Activated CD8-positive, alpha-beta T cell treated with anti-CD3 and anti-CD28 coated beads for 36 hours (primary cell): ENCODE measurements at regions not wholly inside any gene's neighbourhood (a gene's known extent, or its start where the extent isn't known, plus 50 kb on each side); places are given as distances from the start of the nearest gene placed in this dataset.

ENCODE experiments used
- ATAC-seq: fragments of 200-7000 bp; cut with Tn5 transposase; one replicate; pipeline ENCODE4 v1.10.0; 2021; ENCODE audit warnings: mild to moderate bottlenecking, moderate library complexity
- CTCF ChIA-PET: fragments of 350-600 bp; sonication (Branson Sonifier 250); formaldehyde crosslinking; loops from one replicate; lab custom pipeline; 2021; ENCODE audit warnings: antibody characterized with exemption; lab: Charles Lee
- POLR2A ChIA-PET: fragments of 350-600 bp; sonication (Branson Sonifier 250); formaldehyde crosslinking; loops from one replicate; lab custom pipeline; 2021; ENCODE audit warnings: antibody characterized with exemption; lab: Charles Lee
- DNase-seq: peaks from one replicate; pipeline ENCODE4 v3.0.0-alpha.2; 2020
- H3K27ac Mint-ChIP-seq: one replicate; pipeline ENCODE4 v1.8.0; 2021; ENCODE audit warnings: mild to moderate bottlenecking, mixed read lengths
- H3K27me3 Mint-ChIP-seq: one replicate; pipeline ENCODE4 v1.8.0; 2021; ENCODE audit warnings: mixed read lengths
- H3K36me3 Mint-ChIP-seq: one replicate; pipeline ENCODE4 v1.8.0; 2021; ENCODE audit warnings: low read depth, mixed read lengths
- H3K4me1 Mint-ChIP-seq: one replicate; pipeline ENCODE4 v1.8.0; 2021; ENCODE audit warnings: low read depth, mixed read lengths
- H3K4me3 Mint-ChIP-seq: one replicate; pipeline ENCODE4 v1.8.0; 2021; ENCODE audit warnings: mild to moderate bottlenecking, moderate library complexity, mixed read lengths
- H3K9me3 Mint-ChIP-seq: one replicate; pipeline ENCODE4 v1.8.0; 2021; ENCODE audit warnings: mixed read lengths
- intact Hi-C: fragments of 100-400 bp; cut with micrococcal nuclease; formaldehyde crosslinking; loops from one replicate; pipeline ENCODE4 v1.10.0; 2022
- TF ChIP-seq, protein P1 (sequence below): fragments of 200-600 bp; IDR thresholded peaks from one replicate; pipeline ENCODE4 v1.8.0; 2022; ENCODE audit warnings: antibody characterized with exemption, mild to moderate bottlenecking

DNA sequence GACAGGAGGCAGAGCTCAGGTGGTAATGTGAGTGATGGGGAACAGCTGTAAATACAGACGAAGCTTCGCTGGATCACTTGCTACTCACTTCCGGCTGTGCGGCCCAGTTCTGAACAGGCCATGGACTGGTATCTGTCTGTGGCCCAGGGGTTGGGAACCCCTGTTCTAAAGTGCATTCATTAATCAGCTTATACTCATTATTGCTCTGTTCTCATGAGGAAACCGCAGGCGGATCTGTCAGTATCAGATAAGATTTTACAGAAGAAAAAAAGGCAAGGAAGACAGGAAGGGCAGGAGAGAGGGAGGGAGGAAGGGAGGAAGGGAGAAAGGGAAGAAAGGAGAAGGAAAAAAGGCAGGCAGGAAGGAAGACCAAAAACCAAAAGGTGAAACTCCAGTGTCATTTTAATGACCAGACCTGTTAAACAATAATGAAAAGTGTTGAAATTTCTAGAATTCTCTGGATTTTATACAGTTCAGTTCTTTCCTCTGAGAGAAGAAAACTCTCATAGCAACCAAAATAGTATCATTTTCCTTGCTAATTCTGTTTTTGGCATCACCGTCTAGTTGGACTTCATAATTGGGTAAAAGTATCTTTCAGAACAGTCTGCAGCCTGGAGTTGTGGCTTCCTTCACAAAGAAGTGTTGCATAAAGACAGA, 128.0 kb upstream of the PROK2 start:
- Mint-ChIP-seq H3K27me3 (no peaks in the 10 kb centered on the region), H3K4me3 (no peak overlapping the region), H3K9me3 (no peaks in the 10 kb centered on the region), H3K4me1 (no peaks in the 10 kb centered on the region), H3K36me3 (no peaks in the 10 kb centered on the region), H3K27ac (no peak overlapping the region)
- POLR2A ChIA-PET, result no interaction called here
- CTCF ChIA-PET, result no interaction called here
- ATAC-seq (no peak), DNase-seq (no peak)
- TF ChIP-seq, protein P1, sequence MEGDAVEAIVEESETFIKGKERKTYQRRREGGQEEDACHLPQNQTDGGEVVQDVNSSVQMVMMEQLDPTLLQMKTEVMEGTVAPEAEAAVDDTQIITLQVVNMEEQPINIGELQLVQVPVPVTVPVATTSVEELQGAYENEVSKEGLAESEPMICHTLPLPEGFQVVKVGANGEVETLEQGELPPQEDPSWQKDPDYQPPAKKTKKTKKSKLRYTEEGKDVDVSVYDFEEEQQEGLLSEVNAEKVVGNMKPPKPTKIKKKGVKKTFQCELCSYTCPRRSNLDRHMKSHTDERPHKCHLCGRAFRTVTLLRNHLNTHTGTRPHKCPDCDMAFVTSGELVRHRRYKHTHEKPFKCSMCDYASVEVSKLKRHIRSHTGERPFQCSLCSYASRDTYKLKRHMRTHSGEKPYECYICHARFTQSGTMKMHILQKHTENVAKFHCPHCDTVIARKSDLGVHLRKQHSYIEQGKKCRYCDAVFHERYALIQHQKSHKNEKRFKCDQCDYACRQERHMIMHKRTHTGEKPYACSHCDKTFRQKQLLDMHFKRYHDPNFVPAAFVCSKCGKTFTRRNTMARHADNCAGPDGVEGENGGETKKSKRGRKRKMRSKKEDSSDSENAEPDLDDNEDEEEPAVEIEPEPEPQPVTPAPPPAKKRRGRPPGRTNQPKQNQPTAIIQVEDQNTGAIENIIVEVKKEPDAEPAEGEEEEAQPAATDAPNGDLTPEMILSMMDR, result no peak
- intact Hi-C loops, result no loop called here

DNA sequence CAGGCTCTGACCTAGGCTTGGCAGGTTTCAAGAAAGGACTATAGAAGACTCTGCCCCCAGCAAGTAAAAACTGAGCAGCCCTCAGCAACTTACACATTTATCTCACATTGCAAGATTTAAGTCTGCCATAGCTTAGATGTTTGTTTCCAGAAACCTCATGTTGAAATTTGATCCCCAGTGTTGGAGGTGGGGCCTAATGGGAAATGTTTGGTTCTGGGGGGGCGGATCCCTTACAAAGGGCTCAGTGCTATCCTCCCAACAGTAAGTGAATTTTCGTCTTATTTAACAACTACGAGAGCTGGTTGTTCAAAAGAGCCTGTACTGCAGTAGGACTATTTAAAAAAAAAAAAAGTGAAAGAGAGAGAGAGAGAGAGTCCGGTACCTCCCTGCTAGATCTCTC, 125.2 kb upstream of the PROK2 start:
- TF ChIP-seq, protein P1, result no peak
- no peaks in the 10 kb centered on the region for H3K36me3 Mint-ChIP-seq
- no peak overlapping the region for H3K27ac Mint-ChIP-seq
- no peaks in the 10 kb centered on the region for H3K9me3 Mint-ChIP-seq
- DNase-seq (no peak), ATAC-seq (no peak)
- peaks cover 4% of the 10 kb centered on the region for H3K4me1 Mint-ChIP-seq
- ChIA-PET POLR2A (no interaction called here), CTCF (interaction anchor here (1.1 kb wide), 1 partner anchor 20 kb away, joined by 3 read pairs; no protein-coding TSS in a partner anchor)
- intact Hi-C loops, result no loop called here
- H3K4me3 Mint-ChIP-seq, result no peak overlapping the region
- H3K27me3 Mint-ChIP-seq, result no peaks in the 10 kb centered on the region

DNA sequence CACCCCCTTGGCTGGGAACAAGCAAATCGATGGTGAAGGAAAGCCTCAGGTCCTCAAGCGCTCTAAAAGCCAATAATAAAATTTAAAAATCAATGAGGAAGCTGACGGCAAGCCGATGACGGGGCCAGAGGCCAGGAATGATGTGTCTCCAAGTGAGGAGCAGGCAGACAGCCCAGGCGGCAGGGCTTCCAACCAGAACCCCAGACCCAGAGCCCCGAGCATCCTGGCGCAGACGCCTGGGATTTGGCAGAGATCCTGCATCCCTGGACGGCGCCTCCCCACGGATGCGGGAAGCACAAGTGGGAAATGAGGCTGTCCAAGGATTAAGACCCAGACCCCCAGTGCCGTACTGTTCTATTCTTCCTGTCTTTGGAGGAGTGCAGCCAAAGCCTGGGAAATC, 123.0 kb upstream of the PROK2 start:
- no peak overlapping the region for H3K27ac Mint-ChIP-seq
- ChIA-PET POLR2A (no interaction called here), CTCF (interaction anchor here (0.9 kb wide), 1 partner anchor 33 kb away, joined by 3 read pairs; no protein-coding TSS in a partner anchor)
- DNase-seq, result no peak
- ATAC-seq, result no peak
- no peaks in the 10 kb centered on the region for H3K36me3 Mint-ChIP-seq
- TF ChIP-seq, protein P1, result no peak
- H3K9me3 Mint-ChIP-seq, result no peaks in the 10 kb centered on the region
- no peaks in the 10 kb centered on the region for H3K27me3 Mint-ChIP-seq
- no peak overlapping the region for H3K4me3 Mint-ChIP-seq
- H3K4me1 Mint-ChIP-seq, result peaks cover 4% of the 10 kb centered on the region
- intact Hi-C loops, result no loop called here

DNA sequence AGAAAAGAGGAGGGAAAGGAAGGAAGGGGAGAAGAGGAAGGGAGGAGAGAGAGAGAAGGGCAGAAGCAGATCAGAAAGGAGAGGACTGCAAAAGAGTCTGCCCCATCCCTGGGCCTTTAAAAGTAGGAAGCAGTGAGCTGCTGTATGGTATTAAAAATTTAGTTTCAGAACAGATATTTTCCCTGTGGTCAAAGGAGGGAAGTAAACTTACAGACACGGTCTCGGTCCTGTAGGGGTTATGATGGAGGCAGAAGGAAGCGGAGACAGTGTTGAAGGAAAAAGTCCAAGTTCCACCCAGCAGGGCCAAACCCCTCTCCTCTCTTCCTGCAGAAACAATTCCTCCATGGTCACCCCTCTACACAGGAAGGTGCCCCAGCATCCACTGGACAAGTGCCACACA, 122.0 kb upstream of the PROK2 start:
- ChIA-PET POLR2A (no interaction called here), CTCF (interaction anchor here (1.2 kb wide), 1 partner anchor 32 kb away, joined by 4 read pairs; no protein-coding TSS in a partner anchor)
- intact Hi-C loops, result no loop called here
- H3K4me1 Mint-ChIP-seq, result peaks cover 4% of the 10 kb centered on the region
- H3K4me3 Mint-ChIP-seq, result no peak overlapping the region
- DNase-seq, result no peak
- H3K9me3 Mint-ChIP-seq, result no peaks in the 10 kb centered on the region
- TF ChIP-seq, protein P1, result no peak
- H3K27ac Mint-ChIP-seq, result no peak overlapping the region
- no peak for ATAC-seq
- no peaks in the 10 kb centered on the region for H3K36me3 Mint-ChIP-seq
- H3K27me3 Mint-ChIP-seq, result no peaks in the 10 kb centered on the region

DNA sequence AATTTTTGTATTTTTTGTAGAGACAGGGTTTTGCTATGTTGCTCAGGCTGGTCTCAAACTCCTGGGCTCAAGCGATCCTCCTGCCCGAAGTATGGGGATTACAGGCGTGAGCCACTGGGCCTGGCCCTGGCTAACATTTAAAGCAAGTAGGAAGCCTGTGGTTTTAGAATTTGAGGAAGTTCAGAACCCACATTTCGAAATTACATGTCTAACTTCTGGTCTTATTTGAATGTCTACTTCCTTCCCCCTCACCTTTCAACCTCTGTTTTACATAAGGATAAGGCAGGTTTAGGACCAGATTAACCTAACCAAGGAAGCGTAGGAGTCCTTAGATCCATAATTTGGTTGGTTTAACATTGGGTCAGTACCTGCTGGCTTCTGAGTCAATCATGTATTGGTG, 120.5 kb upstream of the PROK2 start:
- Mint-ChIP-seq H3K9me3 (no peaks in the 10 kb centered on the region), H3K27me3 (peaks cover 2% of the 10 kb centered on the region), H3K27ac (no peak overlapping the region), H3K4me1 (peaks cover 4% of the 10 kb centered on the region), H3K36me3 (no peaks in the 10 kb centered on the region), H3K4me3 (no peak overlapping the region)
- intact Hi-C loops, result no loop called here
- ChIA-PET POLR2A (interaction anchor here (0.7 kb wide), 1 partner anchor 10 kb away, joined by 3 read pairs; no protein-coding TSS in a partner anchor), CTCF (interaction anchor here (1.2 kb wide), 1 partner anchor 30 kb away, joined by 4 read pairs; no protein-coding TSS in a partner anchor)
- ATAC-seq (no peak), DNase-seq (no peak)
- TF ChIP-seq, protein P1, result no peak
